ENCODE measurements at regions not wholly inside any gene's neighbourhood (a gene's known extent, or its start where the extent isn't known, plus 50 kb on each side); places are given as distances from the start of the nearest gene placed in this dataset.

- ATAC-seq, result no peak
- TF ChIP-seq, protein P1, sequence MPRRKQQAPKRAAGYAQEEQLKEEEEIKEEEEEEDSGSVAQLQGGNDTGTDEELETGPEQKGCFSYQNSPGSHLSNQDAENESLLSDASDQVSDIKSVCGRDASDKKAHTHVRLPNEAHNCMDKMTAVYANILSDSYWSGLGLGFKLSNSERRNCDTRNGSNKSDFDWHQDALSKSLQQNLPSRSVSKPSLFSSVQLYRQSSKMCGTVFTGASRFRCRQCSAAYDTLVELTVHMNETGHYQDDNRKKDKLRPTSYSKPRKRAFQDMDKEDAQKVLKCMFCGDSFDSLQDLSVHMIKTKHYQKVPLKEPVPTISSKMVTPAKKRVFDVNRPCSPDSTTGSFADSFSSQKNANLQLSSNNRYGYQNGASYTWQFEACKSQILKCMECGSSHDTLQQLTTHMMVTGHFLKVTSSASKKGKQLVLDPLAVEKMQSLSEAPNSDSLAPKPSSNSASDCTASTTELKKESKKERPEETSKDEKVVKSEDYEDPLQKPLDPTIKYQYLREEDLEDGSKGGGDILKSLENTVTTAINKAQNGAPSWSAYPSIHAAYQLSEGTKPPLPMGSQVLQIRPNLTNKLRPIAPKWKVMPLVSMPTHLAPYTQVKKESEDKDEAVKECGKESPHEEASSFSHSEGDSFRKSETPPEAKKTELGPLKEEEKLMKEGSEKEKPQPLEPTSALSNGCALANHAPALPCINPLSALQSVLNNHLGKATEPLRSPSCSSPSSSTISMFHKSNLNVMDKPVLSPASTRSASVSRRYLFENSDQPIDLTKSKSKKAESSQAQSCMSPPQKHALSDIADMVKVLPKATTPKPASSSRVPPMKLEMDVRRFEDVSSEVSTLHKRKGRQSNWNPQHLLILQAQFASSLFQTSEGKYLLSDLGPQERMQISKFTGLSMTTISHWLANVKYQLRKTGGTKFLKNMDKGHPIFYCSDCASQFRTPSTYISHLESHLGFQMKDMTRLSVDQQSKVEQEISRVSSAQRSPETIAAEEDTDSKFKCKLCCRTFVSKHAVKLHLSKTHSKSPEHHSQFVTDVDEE (CRISPR knock-in tag; IDR thresholded peaks at IDR 0.05), result no peak
- TF ChIP-seq GLIS3 (CRISPR knock-in tag; IDR thresholded peaks at IDR 0.05) (no peak), ARNTL (CRISPR knock-in tag; IDR thresholded peaks at IDR 0.05; ENCODE audit: borderline replicate concordance, low read depth) (no peak), OSR1 (CRISPR knock-in tag; IDR thresholded peaks at IDR 0.05) (no peak), ISL1 (CRISPR knock-in tag; IDR thresholded peaks at IDR 0.05) (no peak)
These were observed 123.6 kb downstream of the CHST1 start for GRCh38 chr11:45541693-45542434.

DNA sequence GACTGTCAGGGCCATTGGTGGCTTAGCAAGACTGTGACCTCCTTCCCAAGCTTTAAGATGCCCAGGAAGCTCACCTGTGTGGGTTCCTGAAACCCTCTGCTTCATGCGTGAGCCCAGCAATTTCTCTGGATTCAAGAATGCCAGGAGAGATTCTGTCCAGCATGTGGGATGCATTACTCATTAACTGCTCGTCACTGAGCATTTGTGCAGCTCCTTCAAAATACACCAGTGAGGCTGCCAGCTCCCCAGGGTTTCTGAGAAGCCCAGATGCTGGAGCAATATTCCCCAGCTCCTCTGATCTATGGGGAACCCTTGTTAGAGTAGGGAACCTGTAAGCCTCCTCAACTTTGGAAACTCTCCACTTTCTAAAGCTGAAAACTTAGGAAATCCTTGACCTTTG lies 126.5 kb downstream of the CHST1 start:
- ATAC-seq, result no peak
- TF ChIP-seq CSDC2 (CRISPR knock-in tag; IDR thresholded peaks at IDR 0.05), result no peak
- no peak for TF ChIP-seq TOX (CRISPR knock-in tag; IDR thresholded peaks at IDR 0.05; ENCODE audit: borderline replicate concordance)
- TF ChIP-seq ZFP3 (CRISPR knock-in tag; IDR thresholded peaks at IDR 0.05), result no peak
- TF ChIP-seq SNAI2 (CRISPR knock-in tag; IDR thresholded peaks at IDR 0.05), result no peak
- TF ChIP-seq ZFP30 (CRISPR knock-in tag; IDR thresholded peaks at IDR 0.05), result no peak
- no peak for TF ChIP-seq BACH2 (CRISPR knock-in tag; IDR thresholded peaks at IDR 0.05; ENCODE audit: borderline replicate concordance)
- no peak for TF ChIP-seq OSR1 (CRISPR knock-in tag; IDR thresholded peaks at IDR 0.05)
- no peak for TF ChIP-seq CREB5 (CRISPR knock-in tag; IDR thresholded peaks at IDR 0.05; ENCODE audit: low read depth)

- no peak for ATAC-seq
- TF ChIP-seq OSR1 (CRISPR knock-in tag; IDR thresholded peaks at IDR 0.05) (no peak), ZFP30 (CRISPR knock-in tag; IDR thresholded peaks at IDR 0.05) (no peak), BACH2 (CRISPR knock-in tag; IDR thresholded peaks at IDR 0.05; ENCODE audit: borderline replicate concordance) (no peak), CREB5 (CRISPR knock-in tag; IDR thresholded peaks at IDR 0.05; ENCODE audit: low read depth) (no peak), ZC3H10 (CRISPR knock-in tag; IDR thresholded peaks at IDR 0.05) (no peak), ISL1 (CRISPR knock-in tag; IDR thresholded peaks at IDR 0.05) (no peak), CSRNP3 (CRISPR knock-in tag; IDR thresholded peaks at IDR 0.05) (no peak), CSDC2 (CRISPR knock-in tag; IDR thresholded peaks at IDR 0.05) (no peak), ZNF70 (CRISPR knock-in tag; IDR thresholded peaks at IDR 0.05) (no peak)
These were observed 127.1 kb downstream of the CHST1 start for GRCh38 chr11:45538363-45538762.

GRCh38 chr11:45537614-45538013 lies 127.8 kb downstream of the CHST1 start:
- TF ChIP-seq ZNF8 (CRISPR knock-in tag; IDR thresholded peaks at IDR 0.05) (no peak), ESRRG (CRISPR knock-in tag; IDR thresholded peaks at IDR 0.05) (no peak), BACH2 (CRISPR knock-in tag; IDR thresholded peaks at IDR 0.05; ENCODE audit: borderline replicate concordance) (no peak), RARB (CRISPR knock-in tag; IDR thresholded peaks at IDR 0.05) (no peak), PPARA (CRISPR knock-in tag; IDR thresholded peaks at IDR 0.05; ENCODE audit: borderline replicate concordance) (no peak), ISL1 (CRISPR knock-in tag; IDR thresholded peaks at IDR 0.05) (no peak), PATZ1 (CRISPR knock-in tag; IDR thresholded peaks at IDR 0.05; ENCODE audit: borderline replicate concordance) (no peak), CREB5 (CRISPR knock-in tag; IDR thresholded peaks at IDR 0.05; ENCODE audit: low read depth) (no peak), TOX (CRISPR knock-in tag; IDR thresholded peaks at IDR 0.05; ENCODE audit: borderline replicate concordance) (no peak), GLIS3 (CRISPR knock-in tag; IDR thresholded peaks at IDR 0.05) (no peak)
- TF ChIP-seq, protein P1 (CRISPR knock-in tag; IDR thresholded peaks at IDR 0.05), result no peak
- no peak for ATAC-seq
